DMS153 (cell line): ENCODE measurements at regions not wholly inside any gene's neighbourhood (a gene's known extent, or its start where the extent isn't known, plus 50 kb on each side); places are given as distances from the start of the nearest gene placed in this dataset.
"Not testable (repeated sequence)": the region's sequence is repeated elsewhere in the genome, so short reads cannot be mapped to it uniquely, and the experiment has no call there.

Experiments
- DNase-seq: peaks from one replicate; lab custom pipeline; 2025; lab: John Stamatoyannopoulos, UW

GRCh38 chr2:8587920-8588830, 93.7 kb upstream of the ID2 start:
- no peak for DNase-seq

- no peak for DNase-seq
These were observed 93.0 kb upstream of the ID2 start for GRCh38 chr2:8588831-8589191.

GRCh38 chr2:8589721-8590120, 92.1 kb upstream of the ID2 start:
- no peak for DNase-seq

GRCh38 chr2:8590938-8591337, 90.9 kb upstream of the ID2 start:
- DNase-seq = peak; percentile 82

- no peak for DNase-seq
These were observed 89.1 kb upstream of the ID2 start for GRCh38 chr2:8592736-8593135.

DNA sequence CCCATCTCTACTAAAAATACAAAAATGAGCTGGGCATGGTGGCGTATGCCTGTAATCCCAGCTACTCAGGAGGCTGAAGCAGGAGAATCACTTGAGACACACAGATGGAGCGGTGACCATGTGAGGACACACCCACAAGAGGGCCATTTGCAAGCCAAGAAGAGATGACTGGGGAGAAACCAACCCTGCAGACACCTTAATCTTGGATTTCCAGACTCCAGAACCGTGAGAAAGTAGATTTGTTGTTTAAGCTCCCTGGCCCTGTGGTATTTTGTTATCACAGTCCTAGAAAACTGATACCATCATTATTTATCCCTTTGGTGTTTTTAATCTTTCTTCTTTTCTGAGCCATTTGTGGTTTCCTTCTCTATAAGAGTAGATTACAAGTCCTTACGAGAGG, 88.6 kb upstream of the ID2 start:
- no peak for DNase-seq

- no peak for DNase-seq
These were observed 87.0 kb upstream of the ID2 start for GRCh38 chr2:8594731-8595427.

GRCh38 chr2:8595428-8595805, 86.4 kb upstream of the ID2 start:
- DNase-seq = no peak

- no peak for DNase-seq
These were observed 85.8 kb upstream of the ID2 start for GRCh38 chr2:8595811-8596600.

GRCh38 chr2:8597094-8597493, 84.8 kb upstream of the ID2 start:
- DNase-seq = no peak

GRCh38 chr2:8597559-8598225, 84.2 kb upstream of the ID2 start:
- DNase-seq = no peak

DNA sequence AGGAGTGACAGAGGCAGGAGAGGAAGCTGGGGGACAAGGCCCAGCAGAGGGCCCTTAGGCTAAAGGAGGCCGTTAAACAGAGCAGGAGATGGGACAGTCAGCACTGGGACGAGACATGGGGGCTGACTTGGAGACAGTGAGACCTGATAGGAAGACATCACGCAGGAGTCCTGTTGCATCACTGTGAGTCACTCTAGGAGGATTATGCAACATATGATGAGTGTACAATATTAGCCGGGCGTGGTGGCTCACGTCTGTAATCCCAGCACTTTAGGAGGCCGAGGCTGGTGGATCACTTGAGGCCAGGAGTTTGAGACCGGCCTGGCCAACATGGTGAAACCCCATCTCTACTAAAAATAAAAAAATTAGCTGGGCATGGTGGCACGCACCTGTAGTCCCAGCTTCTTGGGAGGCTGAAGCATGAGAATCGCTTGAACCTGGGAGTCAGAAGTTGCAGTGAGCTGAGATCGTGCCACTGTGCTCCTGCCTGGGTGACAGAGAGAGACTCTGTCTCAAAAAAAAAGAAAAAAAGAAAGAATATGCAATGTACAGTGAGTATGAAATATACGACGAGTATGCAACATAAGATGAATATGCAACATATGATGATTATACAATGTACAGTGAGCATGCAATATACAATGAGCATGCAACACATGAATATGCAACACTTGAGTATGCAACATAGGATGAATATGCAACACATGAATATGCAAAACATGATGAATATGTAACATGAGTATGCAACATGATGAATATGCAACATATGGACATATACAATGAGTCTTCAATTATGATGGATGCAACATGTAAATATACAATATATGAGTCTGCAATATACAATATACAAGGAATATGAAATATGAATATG, 83.3 kb upstream of the ID2 start:
- no peak for DNase-seq

DNA sequence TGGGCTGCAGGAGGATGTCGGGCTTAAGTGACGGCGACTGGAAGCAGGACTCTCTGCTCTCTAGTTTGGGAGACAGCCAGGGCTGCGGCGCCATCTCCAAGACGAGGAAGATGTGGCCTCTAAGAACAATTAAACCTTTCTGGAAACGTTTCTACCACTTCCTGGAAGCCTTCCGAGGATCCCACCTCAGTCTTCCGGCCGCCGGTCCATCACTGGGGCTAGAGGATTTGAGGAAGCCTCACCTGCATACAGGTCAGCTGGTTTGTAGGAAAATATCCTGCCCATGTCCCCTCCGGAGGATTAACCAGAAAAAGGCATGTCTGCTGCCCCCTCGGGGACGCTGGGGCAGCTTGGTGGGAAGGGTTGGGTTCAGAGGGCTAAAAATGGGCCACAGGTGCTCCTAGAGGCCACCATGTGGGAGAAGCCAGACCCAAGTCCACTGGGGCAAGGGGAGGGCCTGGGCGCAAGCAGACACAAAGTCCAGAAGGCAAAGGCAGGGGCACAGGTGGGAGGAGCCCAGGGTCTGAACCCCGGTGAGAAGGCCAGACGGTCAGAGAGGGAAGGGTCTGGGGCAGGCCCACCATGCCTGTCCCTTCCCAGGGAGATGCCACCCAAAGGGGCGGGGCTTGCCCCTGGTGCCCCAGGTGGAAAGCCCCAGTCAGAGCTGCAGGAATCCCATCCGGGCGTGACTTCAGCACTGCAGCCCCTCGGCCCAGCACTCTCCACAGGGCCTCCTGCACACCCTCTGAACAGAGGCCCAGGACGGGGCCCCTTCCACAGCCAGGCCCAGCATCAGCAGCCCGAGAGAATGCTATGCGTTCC, 82.2 kb upstream of the ID2 start:
- DNase-seq = no peak

DNA sequence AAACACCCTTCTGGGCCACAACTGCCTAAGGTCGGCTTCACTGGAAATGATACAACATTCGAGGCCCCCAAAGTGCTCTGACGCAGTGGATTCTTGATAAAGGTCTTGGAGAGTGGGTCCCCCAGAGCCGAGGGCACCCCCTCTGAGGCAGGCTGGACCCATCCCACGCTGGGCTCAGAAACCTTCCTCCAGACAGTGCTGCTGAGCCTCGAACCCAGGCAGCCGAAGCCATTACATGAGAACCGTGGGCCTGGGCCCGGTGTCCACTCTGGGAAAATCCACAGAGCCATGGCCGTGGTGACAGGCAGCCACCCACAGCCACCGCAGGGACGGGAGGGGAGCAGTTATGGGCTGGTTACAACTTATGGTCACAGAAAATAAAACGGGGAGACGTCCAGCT, 81.4 kb upstream of the ID2 start:
- DNase-seq = no peak

- DNase-seq = peak; percentile 23
These were observed 79.0 kb upstream of the ID2 start for GRCh38 chr2:8602809-8603208.

DNA sequence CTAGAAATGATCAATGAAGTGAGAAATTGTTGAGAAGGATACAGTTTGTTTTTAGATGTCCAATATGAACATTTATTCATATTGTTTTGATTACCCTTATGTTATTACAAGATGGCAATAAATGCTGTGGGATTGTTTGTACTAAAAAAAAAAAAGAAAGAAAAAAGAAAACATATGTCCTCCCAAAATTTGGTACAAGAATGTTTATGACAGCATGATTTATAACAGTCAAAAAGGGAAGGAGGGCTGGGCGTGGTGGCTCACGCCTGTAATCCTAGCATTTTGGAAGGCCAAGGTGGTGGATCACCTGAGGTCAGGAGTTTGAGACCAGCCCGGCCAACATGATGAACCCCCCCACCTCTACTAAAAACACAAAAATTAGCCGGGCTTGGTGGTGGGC, 78.5 kb upstream of the ID2 start:
- not testable (repeated sequence) for DNase-seq

DNA sequence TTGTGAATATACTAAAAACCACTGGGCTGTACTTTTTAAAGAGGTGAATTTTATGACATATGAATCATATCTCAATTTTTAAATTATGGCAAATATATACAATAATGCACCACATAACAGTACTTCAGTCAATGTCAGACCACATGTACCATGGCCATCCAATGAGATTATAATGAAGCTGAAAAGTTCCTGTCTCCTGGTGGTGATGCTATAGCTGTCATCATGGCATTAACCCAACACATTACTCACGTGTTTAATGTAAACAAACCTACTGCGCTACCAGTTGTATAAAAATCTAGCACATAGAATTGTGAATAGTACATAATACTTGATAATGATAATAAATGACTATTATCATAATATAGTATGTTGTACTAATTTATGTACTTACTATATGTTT, 77.6 kb upstream of the ID2 start:
- no peak for DNase-seq

- DNase-seq = peak; percentile 15
These were observed 76.3 kb upstream of the ID2 start for GRCh38 chr2:8605351-8606065.

DNA sequence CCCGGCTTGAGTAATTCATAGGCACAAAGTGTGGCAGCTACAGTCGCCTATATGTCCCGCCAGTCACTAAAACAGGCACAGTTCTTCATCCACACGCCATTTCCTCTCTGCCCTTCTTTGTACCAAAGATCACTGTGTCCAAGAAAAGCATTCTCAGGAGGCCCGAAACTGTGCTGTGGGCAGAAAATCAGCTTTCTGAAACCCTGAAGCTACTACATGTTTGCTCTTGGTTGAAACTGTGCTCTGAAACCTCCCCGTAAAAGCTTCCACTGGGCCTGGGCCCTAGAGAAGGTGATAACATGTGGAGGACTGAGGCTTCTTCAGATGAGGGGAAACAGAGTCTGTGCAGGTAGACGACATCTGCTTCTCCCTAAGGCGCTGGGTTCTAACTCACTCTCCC, 75.6 kb upstream of the ID2 start:
- DNase-seq = no peak
